Lung (tissue), 11 donors: ENCODE measurements at regions not wholly inside any gene's neighbourhood (a gene's known extent, or its start where the extent isn't known, plus 50 kb on each side); places are given as distances from the start of the nearest gene placed in this dataset.

Experiments
- ATAC-seq: fragments of 200-7000 bp; cut with Tn5 transposase; one replicate; pipeline ENCODE4 v1.9.1; 2020; ENCODE audit warnings: moderate number of reproducible peaks; ENCODE audit not compliant: insufficient read depth, low FRiP score
- DNase-seq, 3 donors: peaks; one replicate each; pipeline ENCODE4 v3.0.0-alpha.2; 2013 to 2017
- H3K27ac ChIP-seq, 2 donors: one replicate each; pipeline ENCODE4 v1.5.1; 2013; ENCODE audit warnings: mild to moderate bottlenecking in 2 of 2, moderate library complexity in 2 of 2, control low read depth in 1 of 2, inconsistent platforms in 1 of 2, low read depth in 1 of 2, low read length in 1 of 2
- H3K27me3 ChIP-seq, 3 donors: one replicate each; pipeline ENCODE4 v1.5.1; 2013; ENCODE audit warnings: low read length in 2 of 3; ENCODE audit not compliant: control insufficient read depth in 3 of 3, insufficient read depth in 3 of 3
- H3K36me3 ChIP-seq, 4 donors: one replicate each; pipeline ENCODE4 v1.5.1; 2013; ENCODE audit warnings: low read length in 4 of 4, mild to moderate bottlenecking in 1 of 4, moderate library complexity in 1 of 4; ENCODE audit not compliant: control insufficient read depth in 4 of 4, insufficient read depth in 4 of 4
- H3K4me1 ChIP-seq, 5 donors: one replicate each; pipeline ENCODE4 v1.5.1; 2013; ENCODE audit warnings: low read length in 5 of 5, mild to moderate bottlenecking in 2 of 5, moderate library complexity in 1 of 5; ENCODE audit not compliant: control insufficient read depth in 5 of 5, insufficient read depth in 5 of 5
- H3K4me3 ChIP-seq: one replicate; pipeline ENCODE4 v1.5.1; 2013; ENCODE audit warnings: mild to moderate bottlenecking, control low read depth, moderate library complexity
- H3K9ac ChIP-seq, 2 donors: one replicate each; pipeline ENCODE4 v1.5.1; 2013; ENCODE audit warnings: low read length in 2 of 2, control low read depth in 1 of 2; ENCODE audit not compliant: insufficient read depth in 1 of 2
- H3K9me3 ChIP-seq, 4 donors: one replicate each; pipeline ENCODE4 v1.5.1; 2013; ENCODE audit warnings: low read length in 3 of 4, mild to moderate bottlenecking in 1 of 4, moderate library complexity in 1 of 4; ENCODE audit not compliant: control insufficient read depth in 4 of 4, insufficient read depth in 3 of 4
- CTCF ChIP-seq: IDR thresholded peaks from 2 replicates; pipeline ENCODE4 v1.5.1; 2012; ENCODE audit warnings: mild to moderate bottlenecking; ENCODE audit errors: control extremely low read depth, extremely low read depth
- WGBS, 2 donors: extraction: QIAGEN DNeasy Blood & Tissue Kit; methylation state at CpG; one replicate each; pipeline ENCODE4 v1.1.7; 2013; 5-methylcytosine and 5-hydroxymethylcytosine counted together
- donor health status: control.
- donor health status: control.
- donor health status: Bipolar disorder and iron deficiency.
- donor health status: healthy.
- donor health status: DM: yes; HTN: yes; CAD: no.

DNA sequence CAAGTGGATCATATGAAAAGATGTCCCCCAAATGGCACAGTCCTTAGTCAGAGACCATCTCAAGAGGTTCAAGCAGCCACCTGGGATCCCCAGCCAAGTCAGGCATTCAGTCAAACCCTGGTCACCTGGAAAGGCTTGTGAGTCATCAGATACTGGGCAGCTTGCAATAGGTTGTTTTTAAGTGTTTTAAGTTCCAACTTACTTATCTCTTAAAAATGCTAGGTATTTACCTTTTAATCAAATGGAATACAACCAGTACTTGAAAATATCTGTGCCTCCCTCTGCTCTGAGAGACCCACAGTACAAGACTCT, 262.2 kb downstream of the WDR11 start:
- TF ChIP-seq CTCF = no peak

DNA sequence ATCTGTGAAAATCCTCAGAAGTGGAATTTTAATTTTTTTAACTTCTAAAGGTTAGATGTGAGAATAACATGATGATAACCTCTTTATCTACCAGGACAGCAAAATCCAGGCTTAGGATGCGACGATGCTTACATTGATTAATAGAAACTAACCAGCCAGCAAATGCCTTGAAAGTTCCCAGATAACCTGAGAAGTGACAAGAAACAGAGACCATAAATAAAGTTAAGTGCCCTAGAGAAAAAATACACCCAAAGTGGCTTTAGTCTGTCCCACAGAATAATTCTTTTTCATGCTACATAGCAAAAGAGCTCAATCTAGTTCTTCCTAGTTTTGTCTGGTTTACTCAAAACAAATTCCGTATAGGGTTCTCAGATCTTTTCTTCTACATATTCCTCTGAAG, 262.7 kb downstream of the WDR11 start:
- DNase-seq (no peak), ATAC-seq (no peak)
- no peak overlapping the region for H3K27ac ChIP-seq
- H3K9me3 ChIP-seq = peaks cover 0 to 3% (median 0%) of the 10 kb centered on the region in 4 donors
- H3K27me3 ChIP-seq = no peaks in the 10 kb centered on the region
- no peak overlapping the region for H3K9ac ChIP-seq
- 55 to 74% methylated on average over 3 of the region's 3 CpGs for WGBS, 2 donors
- no peak for TF ChIP-seq CTCF
- H3K36me3 ChIP-seq = no peaks in the 10 kb centered on the region
- H3K4me1 ChIP-seq = peaks cover 0 to 14% (median 4%) of the 10 kb centered on the region in 5 donors
- H3K4me3 ChIP-seq = no peak overlapping the region

More for the DNA sequence above, 262.2 kb downstream of the WDR11 start:
- no peak overlapping the region for H3K4me3 ChIP-seq
- peaks cover 0 to 3% (median 0%) of the 10 kb centered on the region in 4 donors for H3K9me3 ChIP-seq
- no peaks in the 10 kb centered on the region for H3K36me3 ChIP-seq
- DNase-seq = no peak
- H3K9ac ChIP-seq = no peak overlapping the region
- H3K27ac ChIP-seq = peak overlapping the region in 1 of 2 donors; percentile 74
- H3K27me3 ChIP-seq = no peaks in the 10 kb centered on the region
- H3K4me1 ChIP-seq = peaks cover 0 to 14% (median 4%) of the 10 kb centered on the region in 5 donors
- ATAC-seq = peak; percentile 73

DNA sequence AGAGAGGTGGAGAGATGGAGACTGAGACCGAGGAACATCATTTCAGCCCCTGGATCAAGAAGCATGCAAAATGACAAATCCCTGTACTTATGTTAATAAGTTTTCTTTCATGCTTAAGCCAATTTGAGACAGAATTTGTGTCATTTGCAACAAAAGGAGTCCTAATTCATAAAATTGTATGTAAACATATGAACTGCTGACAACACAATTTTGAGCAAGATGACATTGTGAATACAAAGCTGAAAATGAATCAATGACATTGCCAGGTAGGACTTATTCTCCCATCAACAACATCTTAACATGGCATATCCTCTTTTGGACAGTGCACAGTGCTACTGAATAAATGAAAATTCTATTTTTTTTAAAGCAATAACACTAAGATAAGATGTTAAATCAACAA, 264.0 kb downstream of the WDR11 start:
- WGBS, 2 donors = 92 to 100% methylated on average over 1 of the region's 1 CpG

More for the DNA sequence above, 264.0 kb downstream of the WDR11 start:
- Histone ChIP-seq H3K4me1 (peaks cover 0 to 21% (median 4%) of the 10 kb centered on the region in 5 donors), H3K9me3 (peaks cover 0 to 3% (median 0%) of the 10 kb centered on the region in 4 donors), H3K9ac (no peak overlapping the region), H3K27me3 (no peaks in the 10 kb centered on the region), H3K36me3 (no peaks in the 10 kb centered on the region), H3K4me3 (no peak overlapping the region), H3K27ac (no peak overlapping the region)
- ATAC-seq = no peak
- no peak for TF ChIP-seq CTCF
- DNase-seq = no peak
